ENCODE measurements at regions not wholly inside any gene's neighbourhood (a gene's known extent, or its start where the extent isn't known, plus 50 kb on each side); places are given as distances from the start of the nearest gene placed in this dataset.

- Mint-ChIP-seq H3K36me3 (ENCODE audit: insufficient read depth in 1 of 3, low read depth in 3 of 3) (peaks cover 0 to 3% (median 0%) of the 10 kb centered on the region in 3 experiments; a peak in 3 of 7 replicates), H3K4me1 (peaks cover 2% of the 10 kb centered on the region in 2 experiments; a peak in 2 of 4 replicates), H3K27ac (no peak overlapping the region)
These were observed 108.5 kb upstream of the ADAMTS16 start for GRCh38 chr5:5031665-5032064.

More at GRCh38 chr5:5031665-5032064, 108.5 kb upstream of the ADAMTS16 start:
- no peaks in the 10 kb centered on the region for H4K20me1 ChIP-seq (ENCODE audit: control insufficient read depth, insufficient read depth, insufficient read length)
- H3K27ac ChIP-seq (ENCODE audit: insufficient read length, low read depth, low read length): no peak overlapping the region
- peaks cover 2% of the 10 kb centered on the region in 2 experiments; a peak in 3 of 5 replicates for H3K9me3 Mint-ChIP-seq
- H2BK15ac ChIP-seq (ENCODE audit: low read depth, low read length): no peak overlapping the region
- no peaks in the 10 kb centered on the region for H3K79me1 ChIP-seq (ENCODE audit: insufficient read depth, low read depth, low read length, poor library complexity, severe bottlenecking)
- no CpG with 5 or more reads among the region's 6 CpGs for WGBS (ENCODE audit: extremely low coverage, insufficient read length, low lambda C conversion rate)
- no peak overlapping the region for H3T11ph ChIP-seq (ENCODE audit: low read length)
- no peak overlapping the region for H3K23ac ChIP-seq (ENCODE audit: insufficient read length, low read depth, low read length)
- DNase-seq: no peak
- no peak overlapping the region for H2AK5ac ChIP-seq (ENCODE audit: insufficient read length, low read length)
- H3K23me2 ChIP-seq (ENCODE audit: insufficient read length, low read depth, low read length, poor library complexity, severe bottlenecking): no peaks in the 10 kb centered on the region
- H3K27me3 Mint-ChIP-seq (ENCODE audit: low read depth): no peaks in the 10 kb centered on the region; the same call in 1 of the 2 replicates
- H3K56ac ChIP-seq (ENCODE audit: insufficient read length, low read depth, low read length): no peak overlapping the region
- no peak overlapping the region for H3K4me3 Mint-ChIP-seq
- H3K18ac ChIP-seq (ENCODE audit: insufficient read length, low read depth, low read length): no peak overlapping the region
- H4K5ac ChIP-seq (ENCODE audit: insufficient read length, low read depth, low read length): no peak overlapping the region
- H3K9me3 ChIP-seq (ENCODE audit: control insufficient read depth, low read depth, low read length): no peaks in the 10 kb centered on the region
- no peak overlapping the region for H2BK5ac ChIP-seq (ENCODE audit: insufficient read length, low read length)
- no peak for TF ChIP-seq CTCF (conservative IDR thresholded peaks at IDR 0.05)
- H4K8ac ChIP-seq (replicated peaks; ENCODE audit: insufficient read length, low read depth, low read length): no peak overlapping the region
- H3K79me2 ChIP-seq (ENCODE audit: insufficient read depth, low read length): no peaks in the 10 kb centered on the region
- H4K91ac ChIP-seq (ENCODE audit: insufficient read length, low read depth, low read length): no peak overlapping the region
- H3K4ac ChIP-seq (ENCODE audit: low read depth, low read length): no peak overlapping the region
- no peak overlapping the region for H2AFZ ChIP-seq (ENCODE audit: low read length)
- no peak overlapping the region for H3K9ac ChIP-seq (ENCODE audit: extremely low read depth, insufficient read length, low read length)
- no peak overlapping the region for H3K14ac ChIP-seq (ENCODE audit: insufficient read depth, low read length)
- no peak overlapping the region for H2BK120ac ChIP-seq (ENCODE audit: low read depth, low read length, poor library complexity, severe bottlenecking)
- H2BK20ac ChIP-seq (ENCODE audit: low read depth, low read length, poor library complexity, severe bottlenecking): no peak overlapping the region
- H3K27me3 ChIP-seq (ENCODE audit: insufficient read depth, low read length): no peaks in the 10 kb centered on the region
- no peaks in the 10 kb centered on the region for H3K4me1 ChIP-seq (ENCODE audit: insufficient read depth, low read length)
- no peak overlapping the region for H2BK12ac ChIP-seq (ENCODE audit: insufficient read length, low read depth, low read length)
- no peak overlapping the region for H3K4me2 ChIP-seq (ENCODE audit: insufficient read depth, insufficient read length, low read length)

Measured in H9 (cell line).